ENCODE measurements at regions not wholly inside any gene's neighbourhood (a gene's known extent, or its start where the extent isn't known, plus 50 kb on each side); places are given as distances from the start of the nearest gene placed in this dataset.
"Not testable (repeated sequence)": the region's sequence is repeated elsewhere in the genome, so short reads cannot be mapped to it uniquely, and the experiment has no call there.

DNA sequence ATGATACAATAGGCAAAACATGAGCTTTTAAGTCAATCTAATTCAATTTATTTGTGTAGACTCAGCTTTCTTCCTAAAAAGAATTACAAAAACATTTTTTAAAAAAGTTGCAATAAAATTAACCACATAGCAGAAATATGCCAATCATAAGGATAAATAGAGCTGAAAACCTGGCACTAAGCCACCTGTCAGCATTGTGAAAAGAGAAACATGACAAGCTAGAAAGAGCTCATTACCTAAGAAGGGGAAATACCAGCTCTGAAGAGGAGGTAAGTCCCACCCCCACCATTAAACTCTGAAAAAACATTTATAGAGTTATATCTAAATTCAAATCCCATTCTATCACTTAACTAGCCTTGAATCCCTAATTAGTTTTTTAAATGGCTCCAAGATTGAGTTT is 372.9 kb downstream of the OSTF1 start:
- DNase-seq = no peak

DNA sequence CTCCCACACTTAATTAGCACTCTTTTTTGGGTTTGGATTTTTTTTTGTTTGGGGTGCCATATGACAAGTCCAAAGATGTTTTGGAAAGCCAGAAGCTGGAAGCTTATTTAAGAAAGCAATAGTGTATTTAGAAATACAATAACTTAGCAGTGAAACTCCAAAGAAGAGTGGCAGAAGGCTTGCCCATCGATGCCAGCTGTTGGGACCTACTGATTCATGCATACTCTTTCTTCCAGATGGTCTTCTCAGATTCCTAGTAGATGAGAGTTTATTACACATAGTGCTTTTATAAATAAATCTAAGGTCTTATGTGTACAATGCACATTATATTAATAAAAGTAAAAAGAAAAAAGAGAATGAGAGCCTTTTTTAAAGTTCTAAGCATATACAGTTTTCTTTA is 374.6 kb downstream of the OSTF1 start:
- no peak for DNase-seq

DNA sequence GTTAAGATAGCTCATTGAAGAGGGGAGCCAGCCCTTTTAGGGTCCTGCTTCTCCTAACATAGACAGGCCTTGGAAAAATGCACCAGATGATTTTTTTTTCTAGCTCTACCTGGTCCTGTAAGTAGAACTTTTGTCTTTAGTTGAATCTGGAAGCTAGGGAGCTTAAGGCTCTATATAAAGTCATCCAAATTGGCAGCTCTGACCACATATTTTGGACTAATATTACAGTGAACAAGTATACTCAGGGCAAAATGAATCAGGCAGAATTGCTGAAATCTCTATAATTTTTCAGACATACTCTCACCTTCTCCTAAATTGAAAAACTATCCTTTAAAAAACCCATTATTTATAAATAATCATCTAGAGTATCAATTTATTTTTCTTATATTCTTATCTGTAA is 375.6 kb downstream of the OSTF1 start:
- no peak for DNase-seq

DNA sequence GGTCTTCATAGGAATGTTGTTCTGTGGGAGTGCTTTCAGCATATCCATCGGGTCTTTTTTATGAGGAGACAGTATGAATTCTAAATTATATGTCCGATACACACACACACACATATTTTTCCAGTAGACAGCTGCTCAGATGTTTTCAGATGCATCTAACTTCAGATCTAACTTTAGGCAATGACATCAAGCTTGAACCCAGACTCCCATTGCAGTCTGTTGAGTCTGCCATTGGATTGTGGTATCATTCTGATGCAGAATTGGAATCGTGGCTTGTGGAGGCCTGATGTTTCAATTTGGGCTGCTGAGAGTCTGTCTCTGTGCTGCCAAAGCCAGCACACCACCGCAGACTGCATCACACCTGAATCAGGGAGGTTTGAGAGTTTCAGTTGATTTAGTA is 376.4 kb downstream of the OSTF1 start:
- DNase-seq = no peak

DNA sequence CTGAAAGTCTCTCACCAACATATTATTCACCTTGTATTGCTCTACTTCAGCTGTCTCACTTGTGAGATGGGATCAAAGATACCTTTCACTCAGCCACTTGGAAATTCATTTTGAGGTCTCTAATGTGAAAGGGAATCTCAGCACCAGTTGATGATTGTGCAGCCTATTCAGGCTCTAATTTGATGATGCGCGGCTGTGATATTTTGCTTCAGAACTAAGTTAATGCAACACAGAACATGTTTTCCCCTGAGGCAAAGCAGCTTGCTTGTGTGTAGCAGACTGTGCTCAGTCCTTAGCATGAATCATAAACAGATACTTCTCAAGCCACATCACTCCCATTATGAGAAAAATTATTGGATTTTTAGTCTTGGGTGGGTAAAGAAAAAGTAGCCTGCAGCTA is 378.8 kb downstream of the OSTF1 start:
- DNase-seq = no peak

DNA sequence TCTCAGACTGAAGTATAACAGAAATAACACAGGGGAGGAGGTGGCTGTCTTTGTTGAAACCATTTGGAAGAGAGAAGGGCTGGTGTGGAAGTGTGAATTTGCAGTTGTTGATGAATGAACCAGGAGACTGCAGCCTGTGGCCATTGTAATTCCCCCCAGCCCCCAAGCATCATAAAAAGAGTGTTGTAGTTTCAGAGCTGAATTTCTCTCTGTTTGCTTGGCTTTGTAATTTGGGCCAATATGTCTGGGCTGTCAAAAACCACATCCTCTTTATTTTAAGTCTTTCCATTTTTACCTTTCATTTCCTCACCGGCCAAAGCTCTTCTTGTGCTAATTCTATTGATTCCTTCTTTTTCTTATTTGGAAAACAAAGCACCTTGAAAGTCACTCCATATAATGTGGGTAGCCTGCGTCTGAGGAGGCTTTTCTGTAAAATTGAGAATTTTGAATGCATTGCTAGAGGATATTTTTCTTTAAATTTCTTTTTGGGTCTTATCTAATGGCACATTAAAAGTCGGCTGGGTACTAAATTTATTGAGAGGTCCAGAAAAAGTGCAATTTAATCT is 383.3 kb downstream of the OSTF1 start:
- no peak for DNase-seq

DNA sequence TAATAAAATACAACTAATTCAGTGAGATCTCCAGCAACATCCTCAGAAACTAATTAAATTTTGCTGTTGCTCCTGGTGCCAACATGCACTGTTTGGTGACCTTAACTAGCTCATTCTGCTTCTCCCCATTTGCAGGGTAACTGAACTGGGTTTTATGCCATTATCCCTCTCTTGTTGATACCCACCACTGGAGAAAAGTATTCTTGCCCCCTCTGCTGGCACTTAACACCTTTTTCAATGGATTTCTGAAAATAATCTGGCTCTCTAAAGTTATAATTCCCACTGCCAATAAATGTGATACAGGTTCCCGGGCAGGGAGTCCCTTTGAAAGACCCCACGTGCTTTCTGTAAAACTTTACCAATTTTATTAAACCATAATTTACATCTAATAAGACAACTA is 394.3 kb downstream of the OSTF1 start:
- no peak for DNase-seq

DNA sequence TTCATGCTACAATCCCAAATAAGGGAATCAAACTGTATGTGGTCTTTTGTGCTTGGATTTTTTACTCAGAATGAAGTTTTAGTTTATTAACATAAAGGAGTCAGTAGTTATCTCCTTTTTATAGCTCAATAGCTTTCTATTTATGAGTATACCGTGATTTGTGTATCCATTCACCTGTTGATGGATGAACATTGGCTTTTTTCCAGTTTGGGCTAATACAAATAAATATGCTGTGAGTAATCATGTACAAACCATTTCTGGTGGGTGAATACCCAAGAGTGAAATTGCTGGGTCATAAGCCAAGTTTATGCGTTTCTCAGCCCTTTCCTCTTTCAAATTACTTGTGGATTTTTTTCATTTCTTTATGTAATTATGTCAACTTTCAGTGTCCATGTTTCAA is 395.3 kb downstream of the OSTF1 start:
- no peak for DNase-seq

DNA sequence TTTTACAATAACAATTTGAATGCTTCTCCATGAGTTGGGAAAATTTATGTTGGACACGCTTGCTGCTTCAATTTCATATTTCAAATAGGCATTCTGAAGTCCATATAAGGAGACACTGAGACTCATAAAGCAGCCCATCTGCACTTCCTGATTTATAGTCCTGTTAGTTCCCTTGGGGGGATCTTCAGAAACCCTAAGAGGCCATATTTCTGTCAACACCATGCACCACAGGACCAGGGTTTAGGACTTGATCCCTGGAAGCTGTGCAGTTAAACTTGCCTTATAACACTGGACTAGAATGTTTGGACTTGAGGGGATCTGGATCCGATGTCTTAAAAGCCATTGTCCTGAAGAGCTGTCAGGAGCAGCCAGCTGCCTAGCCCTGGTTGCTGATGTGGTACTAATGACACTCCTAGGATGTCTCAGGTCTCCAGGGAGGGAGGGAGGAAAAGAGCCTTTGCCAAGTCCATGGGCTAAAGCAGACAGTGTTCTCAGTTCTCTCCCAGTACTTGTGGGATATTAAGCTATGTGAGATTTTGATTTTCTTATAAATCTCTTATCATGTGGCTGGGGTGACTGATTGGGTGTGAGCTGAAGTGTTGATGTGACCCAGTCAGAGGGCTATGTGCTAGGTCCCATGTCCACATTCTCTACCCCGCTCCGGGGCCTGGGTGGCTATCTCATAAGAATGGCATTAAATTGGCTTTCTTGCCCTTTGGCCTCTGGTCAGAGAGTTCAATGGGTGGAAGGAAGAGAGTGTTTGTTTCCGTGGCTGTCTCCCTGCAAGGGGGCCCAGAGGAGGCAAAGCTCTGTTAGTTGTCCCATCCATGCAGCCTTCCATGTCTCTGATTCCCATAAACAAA is 399.8 kb downstream of the OSTF1 start:
- peak; percentile 20 to 22 for DNase-seq

DNA sequence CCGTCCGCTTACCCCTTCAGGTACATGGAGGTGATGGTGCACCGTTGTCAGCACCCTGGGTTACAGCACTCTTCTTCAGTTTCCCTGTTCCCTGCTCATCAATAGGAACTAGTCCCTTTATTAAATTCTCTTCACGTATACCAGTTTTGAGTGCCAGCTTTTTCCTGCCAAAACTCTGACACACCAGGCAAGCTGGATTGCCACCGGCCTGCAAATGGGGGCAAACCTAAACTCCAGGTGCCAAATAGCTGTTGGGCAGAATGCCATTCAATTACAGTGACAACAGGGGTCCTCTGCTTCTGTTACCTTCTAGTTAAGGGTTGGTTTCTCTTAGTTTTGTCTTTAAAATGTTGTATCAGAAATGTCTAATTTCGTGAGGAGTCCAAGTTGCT is 400.4 kb downstream of the OSTF1 start:
- DNase-seq = no peak

DNA sequence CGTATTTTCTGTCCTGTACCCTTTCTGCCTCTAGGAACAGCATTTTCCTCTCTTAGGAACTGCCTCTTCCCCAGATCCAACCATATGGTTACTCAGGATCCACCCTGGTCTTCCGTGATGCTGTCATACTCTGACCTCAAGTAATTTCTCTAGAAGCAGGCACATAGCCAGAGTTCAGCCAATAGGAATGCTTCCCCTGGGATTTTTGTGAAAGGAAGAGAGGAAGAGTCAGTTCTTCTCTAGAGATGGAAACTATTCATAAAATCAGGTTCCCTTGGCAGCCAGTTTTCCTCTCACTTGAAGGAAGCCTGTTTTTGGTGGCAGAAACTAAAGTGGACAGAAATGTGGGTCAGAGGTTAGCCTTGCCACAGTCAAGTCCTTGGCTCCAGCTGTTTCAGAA is 400.1 kb upstream of the PCSK5 start:
- DNase-seq = no peak

DNA sequence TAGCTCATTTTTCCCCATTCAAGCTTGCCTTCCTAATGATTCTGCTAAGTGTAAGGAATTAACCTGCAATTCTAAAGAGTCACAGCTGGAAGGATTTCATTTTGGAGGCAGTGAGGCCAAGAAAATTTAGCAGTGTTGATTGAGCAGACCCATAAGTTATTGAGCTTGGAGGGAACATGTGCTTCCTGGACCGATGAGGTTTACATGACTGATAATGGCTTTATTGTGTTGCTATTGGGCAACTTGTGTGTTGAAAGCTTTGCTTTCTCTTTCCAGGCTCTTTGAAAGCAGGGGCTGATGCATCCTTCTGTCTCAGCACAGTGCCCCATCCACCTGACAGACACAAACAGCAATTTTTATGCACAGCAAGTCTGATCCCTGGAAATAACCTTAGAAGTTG is 398.9 kb upstream of the PCSK5 start:
- no peak for DNase-seq

DNA sequence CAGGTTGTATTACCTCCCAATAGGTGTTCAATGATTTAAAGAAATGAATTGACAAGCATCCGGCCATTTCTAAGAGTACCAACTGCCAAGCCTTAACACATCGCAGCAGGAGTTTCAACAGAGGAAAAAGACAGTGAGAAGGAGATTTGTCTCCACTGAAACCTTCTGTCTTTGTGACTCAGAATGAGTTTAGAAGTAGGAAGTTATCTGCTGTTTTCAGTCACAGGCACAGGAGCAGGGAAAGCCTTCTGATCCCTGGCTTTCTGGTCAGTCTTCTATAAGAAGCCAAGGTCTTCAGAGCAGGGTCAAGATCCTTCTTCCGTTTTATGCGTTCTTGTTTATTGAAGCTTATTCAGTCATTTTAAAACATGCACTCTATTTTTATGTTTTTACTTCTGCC is 390.7 kb upstream of the PCSK5 start:
- no peak for DNase-seq

DNA sequence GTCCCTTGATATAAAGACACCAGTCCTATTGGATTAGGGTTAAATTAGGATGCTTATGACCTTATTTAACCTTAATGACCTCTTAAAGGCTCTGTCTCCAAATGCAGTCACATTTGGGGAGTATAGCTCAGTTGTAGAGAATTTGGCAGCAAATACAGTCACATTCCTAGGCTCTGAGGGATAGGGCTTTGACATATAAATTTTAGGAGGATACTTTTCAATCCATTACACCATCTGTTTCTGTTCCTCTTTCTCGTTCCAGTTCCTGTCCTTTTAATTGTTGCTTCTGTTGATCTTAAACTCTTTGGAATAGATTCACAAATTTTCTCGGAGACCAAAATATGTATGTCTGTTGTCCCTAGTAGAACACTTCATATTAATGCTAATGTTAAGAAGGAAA is 390.0 kb upstream of the PCSK5 start:
- no peak for DNase-seq

DNA sequence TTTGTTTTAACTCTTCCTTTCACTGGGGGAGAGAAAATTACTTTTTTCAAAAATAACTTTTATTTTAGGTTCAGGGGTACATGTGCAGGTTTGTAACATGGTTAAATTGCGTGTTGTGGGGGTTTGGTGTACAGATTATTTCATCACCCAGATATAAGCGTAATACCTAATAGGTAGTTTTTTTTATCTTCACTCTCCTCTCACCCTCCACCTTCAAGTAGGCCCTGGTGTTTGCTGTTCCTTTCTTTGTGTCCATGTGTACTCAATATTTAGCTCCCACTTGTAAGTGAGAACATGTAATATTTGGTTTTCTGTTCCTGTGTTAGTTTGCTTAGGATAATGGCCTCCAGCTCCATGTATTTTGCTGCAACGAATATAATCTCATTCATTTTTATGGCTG is 389.5 kb upstream of the PCSK5 start:
- not testable (repeated sequence) for DNase-seq

DNA sequence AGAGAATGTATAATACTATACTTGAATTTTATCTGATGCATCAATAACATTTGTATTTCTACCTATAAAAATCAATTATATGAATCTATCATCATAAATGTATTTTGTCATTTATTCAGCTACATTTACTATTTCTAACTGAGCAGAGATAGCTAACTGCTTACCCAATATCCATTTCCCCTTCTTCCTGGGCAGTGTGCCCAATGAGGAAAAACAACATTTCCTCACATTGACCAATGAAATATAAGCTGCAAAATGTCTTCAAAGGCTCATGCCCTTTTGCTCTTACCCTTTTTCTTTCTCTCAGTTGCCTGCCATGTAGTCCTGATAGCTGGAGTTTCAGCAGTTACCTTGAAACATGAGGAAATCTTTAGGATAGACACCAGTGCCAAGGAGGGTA is 385.8 kb upstream of the PCSK5 start:
- no peak for DNase-seq

DNA sequence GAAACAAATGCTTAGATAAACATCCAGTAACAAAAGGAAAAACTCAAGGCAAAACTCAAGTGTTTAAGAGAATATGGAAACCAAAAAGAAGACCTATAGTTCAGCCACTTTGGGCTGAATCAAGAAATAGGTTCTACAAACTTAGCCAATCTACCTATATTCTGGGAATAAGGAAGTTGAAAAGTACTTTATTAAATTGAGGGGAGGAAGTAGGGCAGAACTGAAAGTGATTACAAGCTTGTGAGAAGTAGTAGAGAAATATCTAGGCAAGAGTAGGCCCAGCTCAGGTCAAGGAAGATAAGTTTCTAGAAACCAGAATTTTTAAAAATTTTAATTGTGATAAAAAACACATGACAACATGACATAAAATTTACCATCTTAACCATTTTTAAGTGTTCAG is 384.8 kb upstream of the PCSK5 start:
- DNase-seq = no peak

DNA sequence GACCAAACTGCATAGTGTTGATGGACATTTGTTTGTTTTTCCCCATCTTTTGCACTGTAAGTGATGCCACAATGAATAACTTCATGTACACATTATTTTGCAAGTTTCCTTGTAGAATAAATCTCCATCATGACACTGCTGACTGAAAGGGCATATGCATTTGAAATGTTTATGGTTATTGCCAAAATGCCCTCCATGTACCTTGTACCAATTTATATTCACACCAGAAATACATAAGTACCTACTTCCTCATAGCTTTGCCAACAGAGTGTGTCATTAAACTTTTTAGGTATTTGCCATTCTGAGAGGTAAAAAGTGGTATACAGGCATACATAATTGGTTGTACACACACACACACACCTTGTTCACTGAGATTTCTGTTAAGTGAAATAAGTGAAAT is 361.0 kb upstream of the PCSK5 start:
- no peak for DNase-seq

DNA sequence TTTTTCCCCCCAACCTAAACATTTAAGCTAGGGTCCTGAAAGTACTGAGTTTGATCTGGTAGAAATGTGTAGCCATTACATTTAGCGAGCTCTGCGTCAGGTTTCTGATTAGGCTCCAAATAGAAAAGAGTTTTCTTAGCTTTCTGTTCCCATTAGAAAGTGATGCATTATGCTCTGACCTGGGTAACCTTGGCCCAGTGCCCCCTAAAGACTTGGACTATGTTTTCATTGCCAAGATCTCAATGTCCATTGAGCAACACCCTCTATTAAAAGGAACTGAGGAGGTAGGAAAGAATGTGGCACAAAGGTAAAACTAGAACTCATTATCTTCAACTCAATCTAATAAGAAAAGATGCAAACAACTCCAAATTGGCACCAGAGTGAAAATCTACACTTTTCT is 358.9 kb upstream of the PCSK5 start:
- DNase-seq = no peak

DNA sequence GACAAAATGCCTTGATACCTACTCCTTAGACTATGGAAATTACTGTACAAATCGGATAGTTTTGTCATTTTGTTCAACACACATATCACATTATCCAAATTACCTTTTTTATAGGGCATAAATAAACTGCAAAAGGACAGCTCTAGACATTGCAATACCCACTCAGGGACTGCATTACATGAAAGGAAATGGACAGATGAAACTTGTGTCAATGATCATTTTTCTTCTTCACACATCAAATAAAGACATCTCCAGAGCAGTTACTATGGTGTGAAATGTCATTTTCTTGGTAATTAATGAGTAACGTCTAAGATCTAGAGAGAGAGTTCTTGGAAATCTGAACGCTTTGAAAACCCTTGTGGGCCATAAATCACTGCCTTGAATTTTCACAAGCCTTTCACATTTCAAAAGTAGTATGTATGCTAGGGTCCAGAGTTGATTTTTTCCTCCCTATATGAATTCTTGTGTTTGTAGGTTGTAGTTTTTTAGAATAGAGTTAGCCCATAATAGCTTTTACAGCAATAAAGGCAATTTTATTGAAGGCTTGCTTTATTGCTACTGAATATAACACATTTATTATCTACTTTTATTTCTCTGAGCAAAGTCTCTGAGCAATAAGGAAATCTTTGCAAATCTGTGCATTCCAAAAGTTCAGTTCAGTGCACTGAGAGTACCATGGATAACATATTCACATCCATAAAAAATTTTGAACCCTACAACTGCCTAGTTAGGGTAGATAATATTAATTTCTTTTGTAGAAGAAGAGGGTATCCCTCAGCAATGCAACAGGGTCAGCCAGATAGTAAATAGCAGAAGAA is 358.0 kb upstream of the PCSK5 start:
- DNase-seq = no peak

DNA sequence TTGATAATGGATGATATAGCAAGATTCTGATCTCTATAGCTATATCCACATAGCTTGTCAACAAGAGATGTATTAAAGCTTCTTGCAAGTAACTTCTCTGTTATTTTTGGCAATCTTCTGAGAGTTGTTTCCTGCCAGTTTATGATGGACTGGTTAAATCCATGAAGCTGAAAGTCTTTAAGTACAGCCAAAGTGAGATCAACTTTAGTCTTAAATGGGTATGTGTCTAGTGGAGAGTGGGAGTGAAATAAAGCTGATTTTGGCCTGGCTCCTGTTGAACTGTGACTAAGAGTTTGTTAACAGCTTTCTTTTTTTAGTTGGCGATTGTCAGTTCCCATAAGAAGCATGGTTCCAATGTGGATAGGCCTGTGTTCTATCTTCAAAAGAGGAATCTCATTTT is 350.9 kb upstream of the PCSK5 start:
- no peak for DNase-seq

DNA sequence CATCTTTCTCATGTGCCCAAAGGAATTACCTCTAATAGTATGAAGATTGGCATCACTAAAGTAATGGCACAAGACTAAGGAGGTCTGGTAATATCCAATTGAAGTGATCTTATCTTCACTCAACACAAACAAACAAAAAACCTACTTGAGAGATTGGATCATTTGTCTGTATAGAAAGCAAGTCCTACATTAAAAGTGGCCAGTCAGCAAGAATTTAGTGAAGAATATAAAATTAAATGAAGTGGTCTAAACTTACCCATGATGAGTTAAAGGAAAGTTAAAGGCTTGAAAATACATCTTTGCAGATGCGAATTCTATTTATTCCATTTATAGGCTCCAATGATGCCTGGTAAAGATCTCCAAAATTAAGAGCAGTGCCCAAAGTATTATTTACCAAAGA is 350.3 kb upstream of the PCSK5 start:
- no peak for DNase-seq

DNA sequence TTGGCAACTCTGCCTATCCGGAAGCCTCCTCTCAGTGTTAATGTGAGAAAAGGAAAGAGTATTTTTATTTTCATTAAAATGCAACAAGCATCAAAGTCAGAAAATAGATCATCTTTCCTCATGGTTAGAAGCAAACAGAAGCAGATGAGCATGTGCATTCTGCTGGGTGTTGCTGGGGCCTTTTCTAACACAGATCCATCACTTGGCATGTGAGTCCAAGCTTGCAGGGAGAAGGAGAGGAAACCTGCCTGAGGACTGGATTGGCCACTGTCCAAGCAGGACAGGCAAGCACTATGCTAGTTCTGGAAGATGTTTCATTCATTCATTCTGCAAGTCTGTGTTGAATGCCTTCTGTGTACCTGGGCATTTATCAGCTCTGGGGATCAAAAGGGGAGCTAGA is 348.7 kb upstream of the PCSK5 start:
- DNase-seq = no peak

DNA sequence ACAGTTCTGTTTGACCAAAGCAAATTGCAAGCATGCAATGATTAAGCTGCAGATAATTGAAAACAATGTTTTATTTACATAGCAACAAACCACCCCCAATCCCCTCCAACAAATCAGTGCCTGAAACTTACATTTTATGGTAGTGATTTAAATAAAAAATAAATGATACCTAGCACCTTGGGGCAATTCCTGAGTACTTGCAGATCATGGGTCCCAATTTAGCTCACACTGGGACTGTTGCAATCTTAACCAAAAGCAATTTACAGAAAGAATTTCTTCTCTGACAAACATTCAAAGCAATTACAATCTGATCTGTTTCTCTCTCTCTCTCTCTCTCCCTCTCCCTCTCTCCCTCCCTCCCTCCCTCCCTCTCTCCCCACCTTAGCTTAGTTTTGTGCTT is 345.7 kb upstream of the PCSK5 start:
- DNase-seq = no peak

Measured in NCI-H187 (cell line).